ENCODE measurements at regions not wholly inside any gene's neighbourhood (a gene's known extent, or its start where the extent isn't known, plus 50 kb on each side); places are given as distances from the start of the nearest gene placed in this dataset.
"Not testable (repeated sequence)": the region's sequence is repeated elsewhere in the genome, so short reads cannot be mapped to it uniquely, and the experiment has no call there.

DNA sequence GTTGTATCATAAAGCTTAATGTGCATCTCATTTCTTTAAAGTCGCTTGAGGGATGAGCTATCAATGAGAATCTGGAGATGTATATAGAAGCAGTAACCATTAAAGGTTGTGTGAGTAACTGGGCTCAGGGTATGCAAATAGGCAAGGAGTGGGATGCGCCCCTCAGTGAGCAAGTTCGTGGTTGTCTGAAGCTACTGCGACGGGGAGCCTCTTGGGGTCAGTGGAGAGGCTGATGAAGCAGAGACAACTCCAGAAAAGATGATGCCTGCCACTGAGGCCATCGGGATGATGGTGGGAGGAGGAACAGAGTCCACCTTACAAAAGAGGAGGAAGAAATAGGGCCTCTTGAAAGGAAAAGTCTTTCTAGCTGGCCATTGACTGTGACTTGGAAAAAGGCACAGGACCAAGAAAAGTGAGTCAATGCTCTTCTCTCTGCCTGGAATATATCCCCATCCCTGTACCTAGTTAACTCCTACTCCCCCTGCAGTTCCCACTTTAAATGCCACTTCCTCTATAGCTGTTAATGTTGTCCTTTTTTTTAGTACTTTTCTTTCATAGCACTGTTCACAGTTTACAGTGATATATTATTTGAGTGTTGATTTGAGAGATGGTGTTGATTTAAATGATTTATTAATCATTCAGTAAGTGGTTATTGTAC lies 51.4 kb upstream of the LSM6 start:
- no peak for DNase-seq (ENCODE audit: low read depth in 4 of 4, low spot score in 2 of 4)

DNA sequence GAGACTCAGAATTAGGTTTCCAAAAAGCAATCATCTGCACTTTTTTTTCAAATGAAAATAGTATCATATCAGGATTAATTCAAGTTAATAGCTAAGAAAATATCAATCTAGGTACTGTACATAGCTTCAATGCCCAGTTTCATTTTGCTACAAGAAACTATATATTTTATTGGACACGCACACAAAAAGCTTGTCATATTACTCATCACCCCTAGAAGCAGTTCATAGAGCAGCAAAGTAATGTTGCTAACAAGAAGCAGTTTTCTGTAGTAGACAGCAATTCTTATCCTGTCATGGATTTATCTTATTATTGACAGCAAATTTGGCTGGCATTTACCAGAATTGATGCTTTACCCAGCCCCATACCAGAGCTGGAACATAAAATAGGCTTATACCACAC lies 52.3 kb upstream of the LSM6 start:
- no peak for DNase-seq (ENCODE audit: low read depth in 4 of 4, low spot score in 2 of 4)

DNA sequence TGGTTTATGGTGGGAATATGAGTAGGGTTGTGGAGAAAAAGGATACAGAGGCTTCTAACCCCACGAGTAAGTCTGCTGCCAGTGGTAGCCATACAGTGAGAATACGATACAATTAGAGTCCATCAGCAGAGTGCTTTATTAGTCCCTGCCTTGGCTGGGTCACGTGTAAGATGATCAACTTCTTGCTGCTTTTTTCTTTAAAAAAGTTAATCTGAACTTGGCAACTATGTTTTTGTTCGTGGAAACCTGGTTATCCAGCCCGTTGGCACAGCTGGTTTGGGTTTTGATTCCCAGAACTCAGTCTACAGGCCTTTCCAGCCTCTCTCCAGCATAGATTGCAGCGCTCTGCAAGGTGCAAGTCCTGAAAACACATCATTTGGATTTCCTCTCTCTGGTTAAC lies 53.1 kb upstream of the LSM6 start:
- DNase-seq (ENCODE audit: low read depth in 4 of 4, low spot score in 2 of 4), result peak in 1 of 4 donors; percentile 23

DNA sequence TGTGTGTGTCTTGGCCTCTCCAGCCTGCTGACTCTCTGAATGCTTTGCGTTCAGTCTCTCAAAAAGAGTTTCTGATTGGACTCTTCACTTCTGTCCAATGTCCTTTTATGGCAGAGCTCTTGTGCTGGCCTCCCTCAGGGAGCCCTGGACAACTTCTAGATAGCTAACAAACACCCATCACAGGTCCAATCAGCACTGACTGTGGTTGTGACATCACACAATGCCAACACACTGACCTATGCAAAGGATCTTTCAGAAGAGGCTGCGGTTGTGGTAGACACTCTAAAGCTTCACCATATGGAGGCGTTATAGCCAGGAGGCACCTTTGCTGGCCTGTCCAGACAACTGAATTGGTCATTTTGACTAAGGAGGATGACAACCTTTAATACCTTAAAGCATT lies 53.8 kb upstream of the LSM6 start:
- DNase-seq (ENCODE audit: low read depth in 4 of 4, low spot score in 2 of 4), result no peak

DNA sequence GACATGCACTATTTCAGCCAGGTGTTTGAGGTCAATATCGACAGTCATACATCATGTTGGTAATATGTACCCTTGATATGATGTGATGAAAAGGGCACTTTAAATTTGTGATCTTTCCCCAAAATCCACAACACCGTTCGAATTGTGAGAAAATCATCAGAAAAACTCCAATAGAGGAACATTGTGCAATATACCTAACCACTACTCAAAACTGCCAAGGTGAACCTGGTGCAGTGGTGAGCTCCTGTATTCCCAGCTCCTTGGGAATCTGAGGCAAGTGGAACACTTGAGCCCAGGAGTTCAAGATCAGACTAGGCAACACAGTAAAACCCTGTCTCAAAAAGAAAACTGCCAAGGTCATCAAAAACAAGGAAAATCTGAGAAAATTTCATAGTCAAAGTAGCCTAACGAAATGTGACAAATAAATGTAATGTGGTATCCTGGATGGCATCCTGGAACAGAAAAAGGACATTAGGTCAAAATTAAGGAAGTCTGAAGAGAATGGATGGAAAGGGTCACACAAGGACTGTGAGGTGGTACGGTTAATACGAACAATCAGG lies 55.6 kb upstream of the LSM6 start:
- DNase-seq (ENCODE audit: low read depth in 4 of 4, low spot score in 2 of 4), result no peak

DNA sequence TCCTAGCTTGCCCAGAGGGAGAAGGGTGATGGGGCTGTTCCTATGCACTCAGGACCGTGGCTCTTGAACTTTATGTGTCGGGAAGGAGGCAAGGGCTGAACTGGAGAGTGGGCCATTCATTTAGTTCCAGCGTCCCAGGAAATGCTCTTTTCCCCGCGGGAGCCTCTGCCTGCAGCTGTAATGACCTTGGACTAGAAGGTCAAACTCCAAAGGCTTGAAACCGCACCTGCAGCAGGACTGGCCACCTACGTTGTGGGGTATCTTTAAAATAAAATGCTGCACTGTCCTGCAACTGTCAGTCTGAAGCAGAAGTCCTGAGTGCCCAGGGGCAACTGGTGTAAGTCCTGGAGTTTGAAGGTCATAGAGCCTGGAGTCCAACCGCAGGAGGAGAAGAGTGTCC lies 61.5 kb upstream of the LSM6 start:
- DNase-seq (ENCODE audit: low read depth in 4 of 4, low spot score in 2 of 4), result no peak

DNA sequence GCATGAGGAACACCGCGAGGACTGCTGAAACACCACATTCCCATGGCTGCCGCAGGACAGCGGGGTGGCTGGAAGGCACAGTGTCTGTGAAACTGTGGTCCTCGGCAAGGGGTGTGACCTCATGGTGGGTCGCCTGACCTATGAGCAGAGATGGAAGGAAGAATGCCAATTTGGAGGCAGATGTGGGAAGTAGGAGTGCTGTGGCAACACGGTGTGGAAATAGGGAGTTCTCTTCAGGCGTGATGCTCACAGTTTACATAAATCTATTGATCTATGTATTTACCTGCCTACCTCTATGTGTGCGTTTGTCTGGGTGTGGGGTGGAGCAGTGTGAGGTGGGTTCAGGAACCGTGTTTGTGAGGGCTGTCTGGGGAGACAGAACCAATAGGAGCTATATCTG lies 62.3 kb upstream of the LSM6 start:
- no peak for DNase-seq (ENCODE audit: low read depth in 4 of 4, low spot score in 2 of 4)

DNA sequence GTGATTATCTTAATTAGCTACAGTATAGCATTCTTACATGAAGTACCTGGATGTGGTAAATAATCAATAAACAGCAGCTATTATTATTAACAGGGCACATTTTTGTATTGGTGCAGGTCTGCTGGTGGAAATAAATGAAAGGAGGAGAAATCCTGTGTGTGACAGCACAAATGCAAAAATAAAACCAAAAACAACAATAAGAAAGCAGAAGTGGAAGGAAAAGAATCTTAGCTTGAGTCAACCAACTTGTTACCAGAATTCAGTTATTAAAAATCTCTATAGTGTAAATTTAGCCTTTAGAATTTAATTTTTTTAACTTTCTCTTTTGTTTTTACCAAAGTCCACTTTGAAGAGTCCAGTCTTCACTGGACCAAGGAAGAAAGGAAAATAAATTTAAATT lies 63.1 kb upstream of the LSM6 start:
- no peak for DNase-seq (ENCODE audit: low read depth in 4 of 4, low spot score in 2 of 4)

DNA sequence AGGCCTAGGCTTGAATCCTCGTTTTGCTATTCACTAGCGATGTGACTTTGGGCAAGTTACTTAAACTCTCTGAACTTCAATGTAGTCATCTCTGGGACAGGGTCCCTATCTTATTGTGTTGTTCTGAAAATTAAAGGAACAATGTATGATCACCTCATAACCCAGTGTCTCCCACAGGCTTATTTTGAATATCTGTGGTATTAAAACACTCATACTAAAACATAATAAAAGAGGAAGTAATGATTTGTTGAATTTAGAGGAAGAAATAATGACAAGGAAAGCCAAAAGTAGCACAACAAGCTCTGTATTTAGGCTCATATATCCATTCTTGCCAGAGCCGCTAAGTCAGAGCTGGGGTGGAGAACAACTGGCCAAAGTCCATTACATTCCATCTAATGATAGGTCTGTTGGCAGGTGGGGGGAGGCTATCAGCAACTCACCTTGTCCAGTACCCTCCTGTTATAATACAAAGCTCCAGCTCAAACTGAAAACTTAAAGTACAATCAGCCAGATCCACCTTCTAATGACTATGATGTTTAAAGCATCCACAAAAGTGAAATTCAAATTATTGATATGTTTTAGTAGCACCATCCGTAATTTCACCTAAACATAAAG lies 64.5 kb upstream of the LSM6 start:
- no peak for DNase-seq (ENCODE audit: low read depth in 4 of 4, low spot score in 2 of 4)

DNA sequence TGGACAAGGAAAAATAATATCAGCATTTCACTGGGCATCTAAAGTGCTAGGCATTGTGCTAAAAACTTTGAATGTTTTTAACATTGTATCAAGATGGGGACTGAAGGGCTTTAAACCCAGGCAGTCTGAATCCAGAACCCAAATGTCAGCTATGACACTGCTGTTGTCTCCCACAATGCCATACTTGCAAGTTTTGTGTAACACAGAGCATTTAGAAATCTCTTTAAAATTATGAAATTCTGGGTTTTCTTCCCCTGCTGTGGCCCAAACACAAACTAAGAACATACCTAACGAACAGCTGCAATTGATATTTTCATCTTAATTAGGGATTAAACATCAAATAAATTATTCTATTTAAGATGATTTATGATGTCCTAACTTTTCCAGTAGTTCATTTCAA lies 66.8 kb upstream of the LSM6 start:
- DNase-seq (ENCODE audit: low read depth in 4 of 4, low spot score in 2 of 4), result no peak

DNA sequence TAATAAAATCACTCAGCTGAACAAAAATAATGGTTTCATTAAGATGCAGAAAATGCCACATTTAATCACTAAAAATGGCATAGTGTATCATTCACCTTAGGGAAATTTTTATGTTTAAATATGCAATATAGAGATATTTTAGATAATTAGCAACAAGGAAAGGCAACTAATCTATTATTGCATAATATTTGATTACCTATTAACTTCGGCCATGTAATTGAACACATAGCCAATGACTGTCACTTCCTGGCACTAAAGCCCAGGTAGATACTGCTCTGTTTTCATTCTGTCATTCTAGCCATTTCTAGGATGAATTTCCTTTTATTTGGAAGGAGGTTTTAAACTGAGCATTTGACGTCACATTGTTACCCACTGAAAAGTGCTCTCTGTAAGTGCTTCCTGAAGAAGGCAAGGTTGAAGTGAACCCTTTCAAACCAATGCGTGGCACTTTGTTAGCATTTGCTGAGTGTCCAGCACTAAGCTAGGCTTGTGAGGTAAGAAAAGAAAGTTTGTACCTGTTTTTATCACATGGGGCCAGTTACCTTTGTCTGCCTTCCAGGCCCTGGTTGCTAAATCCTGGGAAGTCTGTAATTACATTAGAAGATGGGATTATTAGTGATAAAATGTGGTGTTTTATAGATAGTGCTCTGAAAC lies 67.8 kb upstream of the LSM6 start:
- DNase-seq (ENCODE audit: low read depth in 4 of 4, low spot score in 2 of 4), result no peak

DNA sequence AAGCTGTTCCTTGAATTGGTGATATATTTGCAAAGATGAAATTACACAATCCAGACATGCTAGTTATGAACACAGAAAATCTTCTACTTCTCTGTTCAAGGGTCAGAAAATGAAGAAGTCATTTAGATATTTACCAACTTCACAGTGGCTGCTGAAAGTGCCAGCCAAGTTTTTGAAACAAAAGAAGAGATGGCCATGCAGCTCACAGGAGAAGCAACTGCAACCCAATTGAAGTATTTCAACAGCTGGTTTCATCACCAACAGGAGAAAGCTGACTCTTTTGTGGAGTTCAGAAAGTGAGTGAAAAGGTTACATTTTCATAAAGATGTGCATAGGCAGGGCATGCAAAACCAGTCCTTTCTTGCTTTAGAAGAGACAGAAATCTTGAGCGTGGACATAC lies 70.1 kb upstream of the LSM6 start:
- no peak for DNase-seq (ENCODE audit: low read depth in 4 of 4, low spot score in 2 of 4)

DNA sequence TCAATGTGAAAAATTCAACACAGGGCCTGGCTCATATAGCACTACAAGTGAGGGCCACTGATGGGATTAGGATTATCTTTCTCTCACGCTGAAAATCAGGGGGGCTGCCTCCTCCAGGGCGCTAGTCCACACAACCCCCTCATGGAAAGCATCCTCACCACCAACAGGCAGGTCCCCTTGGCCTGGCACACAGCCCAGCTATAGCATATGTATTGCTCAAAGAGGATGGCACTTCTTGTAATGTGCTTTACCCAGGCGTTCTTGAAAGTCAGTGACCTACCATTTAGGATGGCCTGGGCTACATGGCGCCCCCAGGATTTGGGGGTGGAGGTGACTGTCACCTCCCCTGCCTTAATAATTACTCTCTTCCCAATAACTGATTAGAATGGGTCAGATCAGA lies 71.0 kb upstream of the LSM6 start:
- no peak for DNase-seq (ENCODE audit: low read depth in 4 of 4, low spot score in 2 of 4)

DNA sequence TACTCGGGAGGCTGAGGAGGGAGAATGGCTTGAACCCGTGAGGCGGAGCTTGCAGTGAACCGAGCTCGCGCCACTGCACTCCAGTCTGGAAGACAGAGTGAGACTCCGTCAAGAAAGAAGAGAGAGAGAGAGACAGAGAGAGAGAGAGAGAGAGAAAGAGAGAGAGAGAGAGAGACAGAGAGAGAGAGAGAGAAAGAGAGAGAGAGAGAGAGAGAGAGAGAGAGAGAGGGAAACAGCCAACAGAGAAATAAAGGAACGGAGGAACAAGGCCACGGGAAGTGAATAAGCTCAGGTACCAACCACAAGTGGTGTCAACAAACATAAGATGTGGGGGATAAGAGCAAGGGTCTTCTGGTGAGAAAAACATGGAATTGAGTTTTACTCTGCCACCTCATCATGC lies 71.5 kb upstream of the LSM6 start:
- not testable (repeated sequence) for DNase-seq (ENCODE audit: low read depth in 4 of 4, low spot score in 2 of 4)

DNA sequence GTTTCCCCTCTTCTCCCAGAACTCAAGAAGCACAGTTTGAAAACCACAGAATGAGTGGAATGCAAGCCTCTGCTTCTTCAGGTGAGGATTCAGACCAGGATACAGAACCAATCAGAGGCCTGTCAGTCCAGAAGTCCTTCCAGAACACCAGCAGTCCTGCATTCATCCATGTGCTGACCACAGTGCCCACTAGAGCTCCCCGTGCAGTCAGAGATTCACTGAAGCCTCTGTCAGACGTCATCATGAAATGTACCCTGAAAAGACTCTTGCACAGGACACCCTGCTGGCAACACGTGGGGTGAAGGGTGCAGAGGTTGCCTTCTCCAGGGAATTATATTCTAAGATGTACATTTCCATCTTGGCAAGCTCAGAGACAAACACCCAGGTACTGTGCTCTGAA lies 75.9 kb upstream of the LSM6 start:
- DNase-seq (ENCODE audit: low read depth in 4 of 4, low spot score in 2 of 4), result no peak

DNA sequence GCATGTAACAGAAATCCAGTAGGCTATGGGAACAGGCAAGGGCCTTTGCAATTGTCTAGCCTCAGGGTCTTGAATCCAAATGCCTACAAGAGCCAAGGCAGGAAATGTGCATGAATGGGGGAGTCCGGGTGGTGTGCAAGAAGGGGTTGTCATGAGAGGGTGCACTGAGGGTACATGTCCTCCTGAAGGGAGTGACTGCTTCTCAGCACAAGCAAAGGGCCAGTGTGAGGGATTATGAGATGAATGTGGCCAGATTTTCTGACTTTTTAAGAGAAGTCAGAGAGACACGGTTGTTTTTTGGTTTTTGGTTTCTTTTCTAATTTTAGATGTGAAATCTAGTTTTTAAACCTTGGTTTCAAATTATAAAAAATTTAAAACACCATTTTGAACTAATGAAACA lies 76.5 kb upstream of the LSM6 start:
- DNase-seq (ENCODE audit: low read depth in 4 of 4, low spot score in 2 of 4), result no peak

DNA sequence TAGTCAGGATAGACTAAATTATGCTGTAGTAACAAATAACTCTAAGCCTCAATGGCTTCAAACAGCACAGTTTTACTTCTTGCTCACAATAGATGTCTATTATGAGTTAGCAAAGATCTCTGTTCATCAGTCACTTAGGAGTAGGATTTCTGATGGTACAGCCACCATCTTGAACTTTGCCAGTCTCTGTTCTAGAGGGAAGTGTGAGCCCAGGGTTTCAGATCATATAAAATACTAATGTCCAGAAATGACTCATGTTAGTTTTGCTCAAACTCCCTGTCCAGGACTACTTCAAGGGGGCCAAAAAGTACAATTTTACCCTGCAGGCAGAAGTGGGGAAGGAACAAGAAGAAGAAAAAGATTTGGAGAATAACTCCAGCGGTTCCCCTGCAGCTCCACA lies 77.1 kb upstream of the LSM6 start:
- DNase-seq (ENCODE audit: low read depth in 4 of 4, low spot score in 2 of 4), result no peak

DNA sequence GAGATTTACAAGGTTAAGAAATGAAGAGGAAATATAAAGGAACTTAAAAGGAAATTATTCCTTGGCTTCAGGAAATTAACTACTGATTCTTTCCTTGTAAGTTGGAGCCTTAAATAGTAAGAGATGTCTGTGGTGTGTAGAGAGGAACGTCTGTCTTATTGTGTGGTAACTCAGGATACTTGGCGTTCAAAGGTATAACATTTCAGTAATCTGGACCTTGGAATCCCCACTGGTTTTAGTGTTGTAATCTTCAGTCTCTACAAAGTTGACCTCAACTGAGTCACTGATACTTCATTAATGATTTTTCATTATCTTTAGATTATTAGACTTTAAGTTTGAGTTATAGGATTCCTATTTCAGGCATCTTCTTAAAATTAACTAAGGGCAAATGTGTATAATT lies 79.1 kb upstream of the LSM6 start:
- DNase-seq (ENCODE audit: low read depth in 4 of 4, low spot score in 2 of 4), result no peak

DNA sequence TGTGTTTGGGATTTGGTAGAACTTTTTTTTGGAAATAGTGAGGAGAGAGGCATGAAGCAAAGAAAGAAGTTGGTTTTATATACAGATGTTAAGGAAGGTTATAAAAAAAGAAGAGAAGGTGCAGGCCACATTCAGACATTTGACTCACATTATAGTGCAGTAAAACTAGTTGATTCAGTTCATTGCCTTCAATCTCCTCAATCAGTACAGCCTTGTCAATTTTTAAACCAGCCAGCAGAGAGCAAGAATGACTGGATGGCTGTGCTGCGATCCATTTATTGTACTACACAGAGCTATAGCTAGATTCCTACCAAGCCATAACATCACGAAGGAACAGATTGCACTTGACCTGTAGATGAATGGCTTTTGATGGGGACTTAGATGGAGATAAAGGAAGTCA lies 79.7 kb upstream of the LSM6 start:
- peak in 1 of 4 donors; percentile 8 for DNase-seq (ENCODE audit: low read depth in 4 of 4, low spot score in 2 of 4)

DNA sequence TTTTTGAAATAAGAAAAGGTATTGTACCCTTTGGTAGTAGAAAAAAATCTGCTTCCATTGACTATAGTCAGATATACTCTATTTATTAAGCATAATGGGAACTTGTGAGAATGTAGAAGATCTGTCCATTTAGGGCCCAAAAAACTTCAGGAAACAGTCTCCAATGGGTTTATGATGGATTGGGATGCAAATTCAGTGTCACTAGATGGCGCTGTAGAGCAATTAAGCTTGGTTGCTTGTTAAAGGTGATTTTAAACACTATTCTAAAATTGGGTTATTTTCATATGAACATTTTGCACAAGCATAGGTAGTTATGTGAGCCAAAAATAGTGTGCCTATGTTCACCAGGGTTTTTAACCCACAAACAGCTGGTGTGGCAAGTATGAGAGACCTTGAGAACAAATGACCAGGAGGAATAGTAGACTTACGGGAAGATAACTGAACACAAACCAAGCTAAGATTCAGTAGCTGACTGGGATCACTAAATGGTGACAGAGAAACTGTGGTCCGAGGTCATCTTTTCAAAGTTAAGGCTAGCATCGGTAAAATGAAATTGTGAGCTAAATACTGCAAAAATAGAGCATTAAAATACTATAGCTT lies 80.3 kb upstream of the LSM6 start:
- peak in 1 of 4 donors; percentile 49 for DNase-seq (ENCODE audit: low read depth in 4 of 4, low spot score in 2 of 4)

DNA sequence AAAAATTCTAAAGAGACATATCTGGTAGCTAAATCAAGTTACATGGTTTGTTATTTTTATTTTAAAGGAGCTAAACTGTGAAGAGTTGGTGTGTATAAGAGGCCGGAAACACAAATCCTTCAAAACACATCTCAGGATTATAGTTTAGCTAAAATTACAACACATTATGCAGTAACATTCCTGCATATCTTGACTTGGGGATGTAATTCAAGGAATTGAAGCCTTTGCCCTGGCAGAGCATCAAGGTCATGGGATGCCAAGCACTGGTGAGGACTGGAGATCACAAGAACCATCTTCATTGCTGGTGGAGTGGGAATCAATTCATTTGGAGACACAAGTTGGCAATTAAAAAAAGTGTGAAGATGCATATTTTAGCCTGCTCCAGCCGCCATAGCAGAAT lies 86.8 kb upstream of the LSM6 start:
- DNase-seq (ENCODE audit: low read depth in 4 of 4, low spot score in 2 of 4), result no peak

DNA sequence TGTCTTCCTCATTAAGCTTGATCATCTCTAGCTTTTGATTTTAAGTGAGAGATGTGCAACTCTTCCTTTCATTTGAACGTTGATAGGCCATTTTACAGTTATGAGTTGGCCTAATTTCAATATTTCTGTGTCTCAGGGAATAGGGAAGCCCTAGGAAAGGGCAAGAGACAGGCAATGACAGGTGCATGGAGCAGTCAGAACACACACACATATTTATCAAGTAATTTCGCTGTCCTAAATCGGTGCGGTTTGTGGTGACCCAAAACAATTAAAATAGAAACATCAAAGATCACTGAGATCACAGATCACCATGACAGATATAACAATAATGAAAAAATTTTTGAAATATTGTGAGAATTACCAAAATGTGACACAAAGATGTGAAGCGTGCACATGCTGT lies 87.7 kb upstream of the LSM6 start:
- no peak for DNase-seq (ENCODE audit: low read depth in 4 of 4, low spot score in 2 of 4)

All from left renal cortex interstitium (tissue), 4 donors.